Stomach (tissue), 8 donors: ENCODE measurements at regions not wholly inside any gene's neighbourhood (a gene's known extent, or its start where the extent isn't known, plus 50 kb on each side); places are given as distances from the start of the nearest gene placed in this dataset.

ENCODE experiments used
- DNase-seq, 2 donors: peaks; one replicate each; pipeline versions ENCODE4 v3.0.0 to v3.0.0-alpha.2; 2013 to 2019
- H3K27ac ChIP-seq, 5 donors: fragments of 200-600 bp in 4 of 5; sonication (generic) in 4 of 5; one replicate each; pipeline ENCODE4 v1.5.1; 2013 to 2019; ENCODE audit warnings: mild to moderate bottlenecking in 1 of 5, moderate library complexity in 1 of 5
- H3K27me3 ChIP-seq, 3 donors: fragments of 200-600 bp; sonication (generic); one replicate each; pipeline ENCODE4 v1.5.1; 2017 to 2019; ENCODE audit warnings: mixed run types in 1 of 3
- H3K36me3 ChIP-seq, 4 donors: fragments of 200-600 bp; sonication (generic); 1 replicate in 3 of 4; 2 replicates in 1 of 4; pipeline ENCODE4 v1.5.1; 2016 to 2019
- H3K4me1 ChIP-seq, 4 donors: fragments of 200-600 bp; sonication (generic); one replicate each; pipeline ENCODE4 v1.5.1; 2016 to 2019
- H3K4me3 ChIP-seq, 4 donors: fragments of 200-600 bp; sonication (generic) in 3 of 4; one replicate each; pipeline ENCODE4 v1.5.1; 2016 to 2019; ENCODE audit warnings: mild to moderate bottlenecking in 1 of 4
- H3K9me3 ChIP-seq, 4 donors: fragments of 200-600 bp; sonication (generic); one replicate each; pipeline ENCODE4 v1.5.1; 2016 to 2019
- EP300 ChIP-seq: sonication (generic); formaldehyde crosslinking; IDR thresholded peaks from one replicate; pipeline ENCODE4 v1.6.1; 2017; ENCODE audit warnings: antibody characterized with exemption
- POLR2A ChIP-seq, 4 donors: fragments of 450-650 bp; IDR thresholded peaks; one replicate each; pipeline ENCODE4 v1.6.1; 2016; ENCODE audit warnings: antibody characterized with exemption in 4 of 4, control low read depth in 2 of 4, mild to moderate bottlenecking in 1 of 4, moderate library complexity in 1 of 4
- POLR2AphosphoS5 ChIP-seq, 3 donors: sonication (generic); formaldehyde crosslinking; IDR thresholded peaks; one replicate each; pipeline ENCODE4 v1.6.1; 2016; ENCODE audit warnings: antibody characterized with exemption in 3 of 3
- WGBS, 5 donors: extraction: QIAGEN DNeasy Blood & Tissue Kit in 3 of 5; methylation state at CpG; one replicate each; pipeline versions ENCODE4 v1.1.5 to v1.1.7; 2013 to 2018; 5-methylcytosine and 5-hydroxymethylcytosine counted together
- intact Hi-C: fragments of 100-400 bp; cut with DNase I; formaldehyde crosslinking; loops from one replicate; pipeline ENCODE4 v1.15.1; 2023; ENCODE audit warnings: low total_unique reads
- TF ChIP-seq, protein P1 (sequence below), 7 experiments: fragments of 450-650 bp in 4 of 7; fragments of 200-600 bp in 3 of 7; sonication (generic) in 3 of 7; IDR thresholded peaks; one replicate each; pipeline ENCODE4 v1.5.1; 2016 to 2019; ENCODE audit warnings: antibody characterized with exemption in 7 of 7, control low read depth in 2 of 7, mild to moderate bottlenecking in 1 of 7
- donor health status: healthy with polysubstance abuse.
- donor health status: Bipolar disorder and iron deficiency.
- donor health status: healthy.

DNA sequence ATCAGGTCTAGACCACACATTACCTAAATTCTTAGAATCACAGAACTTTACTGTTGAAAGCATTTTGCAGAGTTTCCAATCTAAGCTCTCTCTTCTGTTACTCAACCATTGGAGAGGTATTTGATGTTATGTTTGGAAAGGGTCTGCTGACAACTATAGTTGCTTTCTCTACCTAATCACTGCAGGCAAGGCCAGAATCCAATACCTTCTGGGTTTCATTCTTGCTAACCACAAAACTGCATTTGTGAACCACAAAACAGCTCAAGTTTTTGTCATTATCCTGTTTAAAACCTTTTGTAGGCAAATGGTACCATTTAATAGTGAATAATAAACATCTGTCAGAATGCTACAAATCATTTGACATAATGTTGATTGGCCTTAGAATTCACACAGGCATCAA lies 380.1 kb downstream of the GASK1B start:
- intact Hi-C loops: no loop called here
- Histone ChIP-seq H3K36me3 (no peaks in the 10 kb centered on the region), H3K4me1 (no peaks in the 10 kb centered on the region), H3K9me3 (no peaks in the 10 kb centered on the region), H3K4me3 (no peak overlapping the region), H3K27me3 (no peaks in the 10 kb centered on the region), H3K27ac (no peak overlapping the region)
- TF ChIP-seq POLR2AphosphoS5 (IDR thresholded peaks at IDR 0.05): no peak
- no peak for TF ChIP-seq POLR2A (IDR thresholded peaks at IDR 0.05)
- TF ChIP-seq EP300: no peak
- TF ChIP-seq, protein P1, sequence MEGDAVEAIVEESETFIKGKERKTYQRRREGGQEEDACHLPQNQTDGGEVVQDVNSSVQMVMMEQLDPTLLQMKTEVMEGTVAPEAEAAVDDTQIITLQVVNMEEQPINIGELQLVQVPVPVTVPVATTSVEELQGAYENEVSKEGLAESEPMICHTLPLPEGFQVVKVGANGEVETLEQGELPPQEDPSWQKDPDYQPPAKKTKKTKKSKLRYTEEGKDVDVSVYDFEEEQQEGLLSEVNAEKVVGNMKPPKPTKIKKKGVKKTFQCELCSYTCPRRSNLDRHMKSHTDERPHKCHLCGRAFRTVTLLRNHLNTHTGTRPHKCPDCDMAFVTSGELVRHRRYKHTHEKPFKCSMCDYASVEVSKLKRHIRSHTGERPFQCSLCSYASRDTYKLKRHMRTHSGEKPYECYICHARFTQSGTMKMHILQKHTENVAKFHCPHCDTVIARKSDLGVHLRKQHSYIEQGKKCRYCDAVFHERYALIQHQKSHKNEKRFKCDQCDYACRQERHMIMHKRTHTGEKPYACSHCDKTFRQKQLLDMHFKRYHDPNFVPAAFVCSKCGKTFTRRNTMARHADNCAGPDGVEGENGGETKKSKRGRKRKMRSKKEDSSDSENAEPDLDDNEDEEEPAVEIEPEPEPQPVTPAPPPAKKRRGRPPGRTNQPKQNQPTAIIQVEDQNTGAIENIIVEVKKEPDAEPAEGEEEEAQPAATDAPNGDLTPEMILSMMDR (IDR thresholded peaks at IDR 0.05): no peak
- DNase-seq: no peak

DNA sequence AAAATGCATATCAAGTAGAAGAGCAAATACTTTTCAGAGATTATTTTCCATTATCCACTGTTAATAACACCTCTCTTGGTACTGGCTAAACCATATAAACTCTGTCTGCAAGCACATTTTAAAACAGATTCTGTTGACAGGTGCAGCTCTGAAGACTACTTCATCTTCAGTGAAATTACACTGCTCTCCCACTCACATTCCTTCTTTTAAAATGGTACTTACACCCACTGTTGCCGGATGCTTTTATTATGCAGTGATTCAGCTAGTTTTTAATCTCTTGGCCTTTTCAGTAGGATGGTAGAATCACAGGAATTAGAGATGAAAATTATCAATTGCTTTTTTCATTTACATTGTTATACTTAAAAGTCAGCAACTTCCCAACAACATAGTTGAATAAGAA lies 381.6 kb downstream of the GASK1B start:
- no peaks in the 10 kb centered on the region for H3K9me3 ChIP-seq
- intact Hi-C loops: no loop called here
- no peak overlapping the region for H3K4me3 ChIP-seq
- no peak for TF ChIP-seq EP300
- TF ChIP-seq POLR2AphosphoS5 (IDR thresholded peaks at IDR 0.05): no peak
- TF ChIP-seq, protein P1 (IDR thresholded peaks at IDR 0.05): no peak
- no peak for TF ChIP-seq POLR2A (IDR thresholded peaks at IDR 0.05)
- no peak for DNase-seq
- no peaks in the 10 kb centered on the region for H3K27me3 ChIP-seq
- WGBS, 5 donors: 76 to 93% (median 87%) methylated on average over 1 of the region's 1 CpG
- no peaks in the 10 kb centered on the region for H3K36me3 ChIP-seq
- H3K4me1 ChIP-seq: no peaks in the 10 kb centered on the region
- no peak overlapping the region for H3K27ac ChIP-seq

DNA sequence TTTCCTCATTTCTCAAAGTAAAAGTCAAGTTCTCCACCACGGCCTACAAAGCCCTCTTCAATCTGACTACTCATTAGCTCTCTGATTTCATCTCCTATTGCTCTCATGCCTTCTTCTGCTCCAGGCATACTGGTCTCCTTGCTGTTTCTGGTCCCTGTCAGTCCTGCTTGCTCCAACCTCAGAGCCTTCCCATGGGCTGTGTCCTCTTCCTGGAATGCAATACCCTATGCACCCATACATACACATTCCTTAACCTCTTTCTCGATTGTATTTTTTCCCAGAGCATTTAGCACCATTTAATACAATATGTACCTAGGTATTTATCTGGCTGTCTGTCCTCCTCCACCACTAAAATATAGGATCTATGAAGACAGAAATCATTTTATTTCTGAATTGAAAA lies 385.2 kb downstream of the GASK1B start:
- Histone ChIP-seq H3K27me3 (no peaks in the 10 kb centered on the region), H3K9me3 (no peaks in the 10 kb centered on the region), H3K27ac (no peak overlapping the region), H3K36me3 (no peaks in the 10 kb centered on the region), H3K4me1 (no peaks in the 10 kb centered on the region), H3K4me3 (no peak overlapping the region)
- 76 to 86% (median 81%) methylated on average over 2 of the region's 2 CpGs for WGBS, 5 donors
- no peak for DNase-seq
- intact Hi-C loops: no loop called here
- TF ChIP-seq, protein P1 (IDR thresholded peaks at IDR 0.05): no peak
- TF ChIP-seq POLR2A (IDR thresholded peaks at IDR 0.05): no peak
- no peak for TF ChIP-seq EP300
- TF ChIP-seq POLR2AphosphoS5 (IDR thresholded peaks at IDR 0.05): no peak

DNA sequence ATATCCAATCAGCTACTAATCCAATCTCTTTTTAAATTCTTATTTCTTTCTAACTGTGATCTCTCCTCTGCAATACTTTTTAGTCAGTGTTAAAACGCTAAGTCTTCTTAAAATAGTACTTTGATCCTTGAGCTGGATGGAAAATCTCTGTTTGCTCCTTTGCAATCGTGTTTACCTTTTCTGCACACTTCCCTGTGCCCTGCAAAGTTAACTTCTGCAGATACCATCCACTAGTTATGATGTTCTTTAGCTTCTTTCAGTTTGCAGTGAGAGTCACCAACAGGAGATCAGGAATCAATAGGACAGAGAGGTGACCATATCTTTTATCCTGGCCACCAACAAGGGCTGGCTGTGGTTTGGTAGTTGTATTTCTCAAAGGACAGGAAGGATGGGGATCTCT lies 391.5 kb downstream of the GASK1B start:
- H3K27me3 ChIP-seq: no peaks in the 10 kb centered on the region
- no peak for DNase-seq
- intact Hi-C loops: no loop called here
- no peak overlapping the region for H3K27ac ChIP-seq
- 23 to 50% (median 29%) methylated on average over 2 of the region's 2 CpGs for WGBS, 5 donors
- H3K4me1 ChIP-seq: peaks cover 0 to 6% (median 0%) of the 10 kb centered on the region in 4 donors
- H3K9me3 ChIP-seq: no peaks in the 10 kb centered on the region
- no peak overlapping the region for H3K4me3 ChIP-seq
- TF ChIP-seq, protein P1 (IDR thresholded peaks at IDR 0.05): no peak
- no peak for TF ChIP-seq POLR2AphosphoS5 (IDR thresholded peaks at IDR 0.05)
- no peak for TF ChIP-seq EP300
- no peak for TF ChIP-seq POLR2A (IDR thresholded peaks at IDR 0.05)
- no peaks in the 10 kb centered on the region for H3K36me3 ChIP-seq
